HG02763 (cell line): ENCODE measurements at regions not wholly inside any gene's neighbourhood (a gene's known extent, or its start where the extent isn't known, plus 50 kb on each side); places are given as distances from the start of the nearest gene placed in this dataset.

Experiments
- ATAC-seq: cut with Tn5 transposase; IDR thresholded peaks from one replicate; pipeline ENCODE4 v1.9.1; 2021; ENCODE audit warnings: mild to moderate bottlenecking, moderate library complexity; ENCODE audit not compliant: unreplicated experiment

DNA sequence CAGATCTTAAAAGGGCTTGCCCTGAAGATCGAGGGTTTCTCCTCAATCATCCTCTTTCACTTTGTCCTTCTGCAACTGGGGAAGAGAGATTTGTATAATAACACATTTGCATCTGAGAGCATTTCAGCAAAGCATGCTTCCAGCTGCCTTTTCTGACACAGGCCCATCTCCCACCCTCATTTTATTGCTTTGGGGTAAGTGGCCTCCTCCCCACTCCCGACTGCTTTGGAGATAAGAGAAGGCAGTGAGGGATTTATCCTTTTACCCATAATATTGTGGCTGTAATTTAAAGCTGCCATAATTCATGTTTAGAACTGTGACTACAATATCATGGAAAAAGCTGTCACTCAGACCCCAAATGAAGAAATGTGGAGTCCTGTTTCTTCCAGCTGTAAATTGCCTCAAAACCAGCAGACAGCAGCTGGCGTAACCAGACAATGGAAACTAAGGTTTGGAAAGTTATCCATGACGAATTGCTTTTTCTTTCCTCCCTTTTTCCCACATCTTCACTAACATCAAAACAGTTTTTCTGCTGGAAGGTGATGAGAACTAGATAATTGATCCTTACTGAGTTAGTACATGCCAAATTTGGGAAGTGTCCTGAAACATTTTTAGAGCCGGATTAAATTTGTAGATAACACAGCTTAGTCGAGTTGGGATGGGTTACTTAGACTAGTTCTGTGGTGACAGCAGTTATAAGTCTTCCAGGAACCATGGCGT is 104.2 kb upstream of the PFN2 start:
- ATAC-seq = peak; percentile 46

DNA sequence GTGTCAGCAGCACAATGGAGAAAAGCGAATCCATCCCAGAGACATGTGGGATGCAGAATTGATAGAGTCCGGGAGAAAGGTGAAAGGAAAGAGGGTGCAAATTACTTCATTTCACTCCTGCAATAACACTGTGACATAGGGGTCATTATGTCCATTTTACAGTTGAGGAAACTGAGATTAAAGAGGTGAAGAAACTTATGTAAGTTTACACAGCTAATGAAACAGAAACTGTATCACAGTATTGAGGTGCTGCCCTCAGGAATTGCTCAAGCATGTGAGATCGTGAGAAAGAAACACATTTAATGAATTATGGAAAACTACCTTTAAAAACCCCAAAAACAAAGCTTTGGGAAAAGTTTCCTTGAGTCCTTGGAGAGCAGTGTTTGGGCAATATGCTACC is 103.6 kb upstream of the PFN2 start:
- ATAC-seq = peak; percentile 64

DNA sequence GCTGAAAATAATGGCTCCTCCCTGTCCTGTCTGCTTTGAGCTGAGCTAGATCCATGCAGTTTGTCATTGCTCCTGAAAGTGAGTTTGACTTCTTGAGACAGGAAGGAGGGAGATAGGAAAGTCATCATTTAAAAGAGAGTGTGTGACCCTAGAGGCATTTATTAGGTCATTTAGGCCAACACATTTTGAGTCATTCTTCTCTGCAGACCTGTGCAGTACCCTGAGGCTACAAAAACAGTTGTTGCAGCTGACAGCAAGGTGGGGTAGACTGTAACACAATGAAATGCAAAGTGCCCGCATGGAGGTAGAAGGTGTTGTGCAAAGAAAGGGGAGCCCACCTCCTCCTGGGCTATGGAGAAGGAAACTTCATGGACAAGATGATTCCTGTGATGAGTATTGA is 102.8 kb upstream of the PFN2 start:
- no peak for ATAC-seq

DNA sequence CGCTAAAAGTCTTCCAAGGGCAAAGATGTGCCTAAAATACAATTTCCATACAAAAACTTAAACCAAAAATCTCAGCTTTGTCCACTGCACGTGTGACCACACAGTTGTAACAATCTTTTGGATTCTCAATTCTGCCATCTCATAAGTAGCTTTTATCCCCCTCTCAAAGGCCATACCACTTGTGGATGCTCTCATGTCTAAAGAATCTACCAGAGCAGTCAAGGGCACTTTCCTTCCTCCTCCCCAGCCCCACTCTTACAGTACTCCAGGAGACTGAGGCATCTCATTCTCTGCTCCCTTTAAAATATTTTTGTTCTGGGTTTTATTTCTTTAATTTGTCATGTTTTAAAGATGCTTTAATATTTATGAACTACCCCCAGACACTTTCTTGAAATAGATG is 102.3 kb upstream of the PFN2 start:
- no peak for ATAC-seq

DNA sequence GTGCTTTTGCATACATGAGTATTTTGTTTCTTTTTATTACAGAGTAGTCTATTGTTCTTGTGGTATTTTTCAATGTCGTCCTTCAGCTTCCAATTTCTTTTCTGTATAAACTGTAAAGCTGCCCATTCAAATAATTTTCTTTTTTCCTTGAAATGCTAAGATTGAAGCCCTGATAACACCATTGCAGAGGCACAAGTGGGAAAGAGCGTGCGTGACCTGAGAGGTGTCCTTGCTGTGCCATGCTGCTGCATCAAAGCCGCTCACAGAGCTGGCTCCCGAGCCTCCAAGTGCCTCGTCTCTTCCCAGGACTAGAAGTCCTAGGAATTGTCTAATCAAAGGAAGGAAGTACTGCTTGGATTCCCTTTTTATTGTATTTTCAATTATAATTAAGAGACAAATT is 101.9 kb upstream of the PFN2 start:
- ATAC-seq = no peak

DNA sequence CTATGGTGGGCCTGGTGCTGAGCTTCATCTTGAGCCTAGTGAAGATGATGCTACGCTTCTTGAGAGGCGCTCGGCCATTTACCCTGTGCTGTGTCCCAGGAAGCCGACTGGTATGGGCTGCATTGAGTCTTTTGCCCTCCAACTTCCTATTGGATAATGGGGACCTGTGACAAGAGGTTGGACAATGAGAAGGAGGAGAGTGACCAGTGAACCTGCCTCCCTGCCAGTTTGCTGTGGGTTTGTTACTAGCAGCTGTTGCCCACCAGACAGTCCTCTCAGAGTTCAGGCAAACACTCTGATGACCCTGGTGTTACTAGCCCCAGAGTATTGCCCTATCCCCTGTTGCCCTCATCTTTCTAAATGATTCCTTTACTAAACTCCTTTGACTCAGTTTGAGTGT is 99.6 kb upstream of the PFN2 start:
- ATAC-seq = no peak

DNA sequence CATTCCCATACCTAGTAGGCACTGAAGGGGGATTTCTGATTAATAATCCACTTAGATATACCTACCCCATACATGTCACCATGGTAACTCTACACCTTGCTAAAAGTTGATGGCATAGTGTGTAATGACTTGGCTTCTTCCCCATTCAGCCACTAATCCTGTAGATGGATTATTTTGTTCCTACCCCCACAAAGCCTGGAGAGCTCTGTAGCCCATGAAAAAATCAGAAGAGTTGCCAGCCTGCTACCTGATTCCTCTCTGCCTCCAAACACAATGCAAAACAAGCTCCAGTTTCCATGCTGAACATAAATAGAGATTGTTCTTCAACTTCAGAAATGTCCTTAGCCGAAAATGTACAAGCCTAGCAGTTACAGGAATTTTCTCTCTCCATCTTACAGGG is 98.9 kb upstream of the PFN2 start:
- no peak for ATAC-seq

DNA sequence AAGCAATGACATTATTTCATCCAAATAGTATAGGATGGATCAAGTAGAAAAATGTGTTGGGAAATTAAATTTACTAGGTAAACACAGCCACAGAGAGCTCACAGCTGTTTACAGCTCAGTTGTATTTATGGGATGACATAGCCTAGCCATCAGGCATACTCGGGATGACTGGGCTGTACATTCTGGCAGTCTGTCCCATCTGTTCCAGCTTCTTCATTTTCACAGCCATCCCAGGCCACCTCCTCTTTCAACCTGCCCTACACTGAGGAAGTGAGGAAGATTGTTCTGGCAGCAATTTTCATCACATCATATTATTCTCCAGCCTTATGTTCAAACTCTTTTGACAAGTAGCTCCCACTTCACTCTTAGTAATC is 98.4 kb upstream of the PFN2 start:
- no peak for ATAC-seq

DNA sequence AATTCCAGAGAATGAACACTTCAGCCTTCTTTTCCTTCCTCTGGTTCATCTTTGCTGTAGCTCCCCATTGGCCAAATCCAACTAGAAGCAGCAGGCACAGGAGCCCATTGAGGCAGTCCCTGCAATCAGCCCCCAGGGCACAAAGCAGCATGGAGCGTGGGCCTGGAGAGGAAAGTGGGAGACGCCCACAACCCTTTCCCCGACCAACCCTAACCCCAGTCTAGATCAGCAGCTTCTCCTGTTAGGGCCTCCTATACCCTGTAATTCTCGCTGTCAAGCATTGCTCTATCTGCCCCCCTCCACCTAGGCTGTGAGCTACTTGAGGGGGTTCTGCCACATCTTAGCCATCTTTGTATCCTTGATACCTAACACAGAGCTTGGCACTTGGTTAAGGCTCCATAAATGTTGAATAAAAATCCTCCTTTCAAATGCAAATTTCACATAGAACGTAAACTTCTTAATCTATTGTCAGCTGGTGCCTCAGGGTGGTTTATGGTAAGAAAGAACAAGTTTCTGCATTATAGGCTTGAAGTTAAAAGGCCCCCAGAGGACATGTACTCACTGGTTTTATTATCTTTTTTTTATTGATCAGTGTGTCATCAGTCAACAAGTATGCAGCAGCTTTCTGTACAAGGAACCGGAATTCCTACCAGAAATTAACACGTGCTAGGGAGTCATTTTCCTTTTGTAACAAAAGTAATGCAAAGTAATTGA is 97.9 kb upstream of the PFN2 start:
- ATAC-seq = no peak

DNA sequence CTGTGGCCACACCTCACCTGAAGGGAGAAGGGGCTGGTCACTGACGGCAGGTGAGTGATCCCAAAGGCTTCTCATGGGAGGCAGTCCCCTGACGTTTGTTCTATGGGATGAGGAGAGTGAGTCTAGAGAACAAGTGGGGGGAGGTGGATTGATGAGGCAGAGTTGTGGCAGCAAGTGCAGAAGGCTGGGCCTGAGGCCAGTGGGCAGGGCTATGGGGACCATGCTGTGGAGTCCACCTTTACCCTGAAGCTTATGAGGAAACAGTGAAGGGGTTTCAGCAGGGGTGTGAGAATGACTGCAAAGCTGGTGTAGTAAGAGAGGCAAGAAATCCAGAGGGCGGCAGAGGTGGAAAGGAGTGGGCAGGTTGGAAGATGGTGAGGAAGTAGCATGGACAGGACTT is 96.9 kb upstream of the PFN2 start:
- ATAC-seq = no peak

DNA sequence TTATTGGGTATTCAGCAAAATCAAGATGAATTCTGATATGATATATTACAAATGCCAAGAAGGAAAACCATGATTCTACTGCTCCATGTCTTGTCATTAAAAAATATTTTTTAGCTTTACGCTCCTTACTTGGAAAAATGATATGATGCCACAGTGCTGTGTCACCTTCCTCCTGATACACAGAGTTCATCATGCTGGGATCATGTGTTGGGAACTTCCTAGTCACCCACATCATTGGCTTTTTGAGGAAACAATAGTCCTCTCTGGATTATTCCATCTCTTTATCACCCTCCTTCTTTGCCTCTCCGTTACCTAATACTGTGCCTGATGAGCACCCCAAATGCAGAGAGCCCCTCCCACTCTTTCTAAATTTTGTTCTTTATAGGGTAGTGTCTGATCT is 94.3 kb upstream of the PFN2 start:
- no peak for ATAC-seq

DNA sequence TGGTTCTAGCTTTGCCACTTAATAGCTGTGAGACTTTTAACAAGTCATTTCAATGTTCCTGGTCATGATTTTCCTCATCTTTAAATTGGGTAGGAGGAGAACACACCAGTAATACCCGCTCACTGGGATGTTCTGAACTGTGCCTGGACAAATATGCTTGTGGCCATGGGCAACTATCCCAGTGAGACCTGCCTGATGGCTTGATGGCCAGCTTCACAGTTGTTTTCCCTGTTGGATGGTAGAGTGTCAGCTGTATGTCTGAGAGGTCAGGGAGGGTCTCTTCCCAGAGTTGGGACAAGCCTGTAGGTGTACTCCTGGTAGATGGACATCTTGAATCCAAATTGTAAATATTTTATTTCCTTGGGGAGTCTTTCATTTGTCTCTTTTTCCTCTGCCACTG is 92.5 kb upstream of the PFN2 start:
- no peak for ATAC-seq

DNA sequence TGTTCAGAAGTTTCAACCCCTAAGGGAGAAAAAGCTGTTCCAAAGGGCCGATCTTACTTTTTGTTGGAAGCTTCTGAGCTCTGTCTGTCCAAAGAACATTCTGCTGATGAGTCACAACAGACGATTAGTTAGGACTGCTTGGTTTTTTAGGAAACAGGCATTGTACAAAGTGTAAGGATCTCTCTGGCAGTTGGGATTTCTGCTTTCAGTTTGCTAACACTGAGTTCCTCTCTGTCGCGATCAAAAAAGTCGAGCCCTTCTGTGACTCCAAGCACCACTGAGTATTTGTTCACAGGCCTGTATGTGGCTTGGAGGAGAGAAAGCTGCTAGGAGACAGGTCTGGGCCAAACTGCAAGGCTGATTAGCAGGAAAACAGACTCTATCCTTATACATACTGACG is 91.8 kb upstream of the PFN2 start:
- ATAC-seq = no peak

DNA sequence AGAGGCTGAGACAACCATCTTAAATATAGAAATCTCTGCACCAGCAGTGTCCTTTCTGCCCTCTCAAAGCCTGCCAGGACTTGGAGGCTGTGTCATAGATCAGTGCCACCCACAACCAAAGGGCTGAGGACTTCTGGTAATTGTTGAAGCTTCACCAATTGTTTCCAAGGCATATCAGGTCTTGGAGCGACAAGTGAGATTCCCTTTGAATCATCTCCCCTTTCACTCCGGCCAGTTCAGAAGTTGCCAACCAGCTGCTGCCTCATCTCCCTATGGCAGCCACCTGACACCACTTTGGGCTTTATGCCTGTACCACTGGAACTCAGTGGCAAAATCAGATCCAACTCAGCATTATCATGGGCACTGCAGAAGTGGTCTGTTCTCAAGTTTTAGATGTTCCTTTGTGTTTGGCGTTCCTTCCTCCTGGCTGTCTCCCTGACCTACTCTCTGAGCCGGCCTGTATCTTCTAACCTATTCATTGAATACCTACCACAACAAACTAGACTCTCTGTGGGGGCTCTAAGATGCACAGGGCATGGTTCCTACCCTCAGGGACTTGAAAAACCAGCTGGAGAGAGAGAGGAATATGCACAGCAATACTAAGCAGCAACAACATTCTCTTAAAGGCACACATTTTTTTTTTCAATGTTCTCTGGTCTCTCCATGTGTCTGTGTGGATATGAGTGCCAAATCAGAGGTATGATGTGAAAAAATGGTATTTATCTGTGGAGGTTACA is 90.8 kb upstream of the PFN2 start:
- ATAC-seq = no peak

DNA sequence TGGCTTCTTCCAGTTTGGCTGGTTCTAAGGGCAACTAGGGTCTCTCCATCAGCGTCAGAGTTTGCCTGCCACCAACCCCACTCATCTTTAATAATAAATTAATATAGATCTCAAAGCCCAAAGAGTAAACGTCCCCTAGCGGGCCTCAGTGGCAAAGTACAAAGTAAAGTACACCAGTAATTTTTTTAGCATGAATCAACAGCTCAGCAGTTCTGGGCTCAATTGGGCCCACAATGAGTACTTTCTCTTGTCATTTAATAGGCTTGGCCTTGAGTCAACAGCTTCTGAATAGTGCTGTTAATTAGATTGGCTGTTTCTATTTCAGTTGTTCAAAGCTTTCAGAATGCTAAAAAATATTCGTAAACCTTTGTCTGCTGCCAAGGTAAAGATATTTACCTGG is 89.0 kb upstream of the PFN2 start:
- no peak for ATAC-seq

DNA sequence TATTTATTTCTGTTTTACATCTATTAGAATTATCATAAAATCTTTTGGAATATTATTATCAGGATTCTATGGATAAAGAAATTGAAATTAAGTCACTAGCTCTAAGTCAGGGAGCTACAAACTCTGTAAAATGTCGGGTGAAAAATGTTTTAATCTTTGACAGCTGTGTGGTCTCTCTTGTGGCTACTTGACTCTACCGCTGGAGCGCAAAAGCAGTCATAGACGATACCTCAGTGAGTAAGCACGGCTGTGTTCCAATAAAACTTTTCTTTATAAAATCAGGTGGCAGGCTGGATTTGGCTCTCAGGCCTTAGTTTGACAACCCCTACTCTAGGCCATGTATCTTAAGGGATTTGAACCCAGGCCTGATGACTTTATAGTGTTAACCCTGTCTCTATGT is 88.5 kb upstream of the PFN2 start:
- ATAC-seq = no peak

DNA sequence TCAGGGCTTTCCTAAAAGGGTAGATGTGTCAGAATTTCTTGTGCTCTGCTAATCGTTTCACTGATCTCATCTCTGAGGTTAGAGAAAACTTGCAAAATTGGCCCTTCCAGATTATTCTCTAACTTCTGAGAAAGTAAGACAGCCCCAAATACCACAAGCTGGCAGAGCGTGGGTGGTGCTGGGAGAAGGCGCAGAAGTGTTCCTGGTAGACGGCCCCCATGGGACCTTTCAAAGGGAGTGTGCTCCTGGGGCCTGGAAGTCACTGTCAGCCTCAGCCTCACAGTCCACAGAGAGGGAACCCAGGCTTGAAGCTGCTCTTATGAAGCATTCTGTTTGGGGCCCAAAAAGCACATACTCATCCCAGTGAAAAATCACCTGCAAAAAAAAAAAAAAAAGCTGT is 86.5 kb upstream of the PFN2 start:
- no peak for ATAC-seq

DNA sequence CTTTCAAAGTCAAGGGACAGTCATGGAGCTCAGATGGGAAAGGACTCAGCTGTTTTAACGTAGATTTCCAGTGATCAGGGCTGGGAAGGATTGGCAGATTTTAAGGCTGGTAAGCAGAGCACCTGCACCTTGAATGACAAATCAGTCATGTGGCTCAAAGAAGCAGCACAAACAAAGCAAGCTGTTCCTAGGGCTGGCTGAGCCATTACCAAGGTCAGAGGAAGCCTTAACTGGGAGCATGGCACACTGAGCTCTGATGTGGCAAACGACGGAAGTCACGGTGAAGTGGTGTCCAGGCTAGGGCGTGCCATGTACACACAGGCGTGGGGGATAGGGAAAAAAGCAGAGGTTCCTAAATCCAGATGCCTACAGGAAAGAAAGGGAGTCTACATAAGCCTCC is 84.6 kb upstream of the PFN2 start:
- ATAC-seq = no peak

DNA sequence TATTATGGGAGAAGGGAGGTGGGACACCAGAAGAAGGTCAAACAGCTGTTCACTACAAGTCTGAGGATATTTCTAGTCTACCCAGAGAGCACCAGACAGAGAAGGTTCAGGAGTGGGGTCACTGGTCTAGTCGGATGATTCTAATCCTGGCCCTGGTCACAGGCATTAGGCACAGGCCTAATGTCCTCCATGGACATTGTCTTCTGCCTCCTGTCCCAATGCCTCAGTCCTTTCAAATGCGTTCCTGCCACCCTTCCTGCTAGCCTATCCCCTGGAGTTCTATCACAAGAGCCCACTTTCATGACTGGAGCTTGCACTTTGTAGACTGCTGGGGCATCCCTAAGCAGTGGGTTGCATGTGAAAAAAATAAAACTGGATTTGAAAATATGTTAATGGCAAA is 83.9 kb upstream of the PFN2 start:
- no peak for ATAC-seq

DNA sequence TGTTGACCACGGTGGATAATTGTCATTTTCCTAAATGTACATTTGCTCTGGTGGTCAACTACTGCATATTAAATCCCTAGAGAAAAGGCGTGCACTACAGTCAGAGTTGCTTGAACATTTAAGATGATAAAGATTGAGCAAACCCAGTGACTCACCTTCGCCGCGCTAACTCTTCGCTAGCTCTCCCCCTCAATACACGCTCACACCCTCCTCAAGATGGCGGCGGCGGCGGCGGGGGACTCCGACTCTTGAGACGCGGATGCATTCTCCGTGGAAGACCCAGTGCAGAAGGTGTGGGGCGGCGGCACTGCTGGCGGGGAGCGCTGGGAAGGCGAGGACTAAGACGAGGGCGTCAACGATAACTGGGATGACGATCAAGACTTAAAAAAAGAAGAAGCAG is 79.8 kb upstream of the PFN2 start:
- ATAC-seq = no peak

DNA sequence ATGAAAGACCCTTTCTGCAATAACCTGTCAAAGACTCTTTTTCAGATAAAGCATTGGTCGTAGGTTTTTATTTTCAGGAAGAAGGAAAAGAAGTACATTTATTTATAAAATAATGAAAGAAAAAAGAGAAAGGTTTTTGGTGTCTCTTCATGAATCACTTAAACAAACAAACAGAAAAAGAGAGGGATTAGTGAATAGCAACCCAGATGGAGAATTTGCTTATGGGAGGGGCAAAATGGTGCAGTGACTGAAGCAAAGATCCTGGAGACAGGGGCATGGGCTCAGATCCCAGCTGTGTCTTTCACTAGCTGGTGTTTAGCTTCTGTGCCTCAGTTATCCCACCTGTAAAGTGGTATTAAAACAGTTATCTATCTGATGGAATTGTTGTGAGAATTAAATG is 78.6 kb upstream of the PFN2 start:
- no peak for ATAC-seq

DNA sequence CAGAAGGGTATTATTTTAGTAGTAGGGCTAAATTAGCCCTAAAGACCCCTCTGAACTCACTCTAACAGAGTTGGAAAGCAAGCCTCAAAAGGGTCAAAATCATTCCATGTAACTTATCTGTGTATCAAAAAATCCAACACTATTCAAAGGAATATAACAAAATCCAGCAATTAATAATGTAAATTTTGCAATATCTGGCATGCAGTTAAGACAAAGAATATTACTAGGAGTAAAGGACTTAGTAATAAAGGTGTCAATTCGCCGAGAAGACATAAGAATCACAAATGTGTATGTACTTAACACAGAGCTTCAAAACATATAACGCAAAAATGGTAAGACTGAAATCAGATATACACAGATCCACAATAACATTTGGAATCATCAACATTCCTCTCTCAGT is 71.2 kb upstream of the PFN2 start:
- no peak for ATAC-seq
